ACHN (cell line): ENCODE measurements at regions not wholly inside any gene's neighbourhood (a gene's known extent, or its start where the extent isn't known, plus 50 kb on each side); places are given as distances from the start of the nearest gene placed in this dataset.
"Not testable (repeated sequence)": the region's sequence is repeated elsewhere in the genome, so short reads cannot be mapped to it uniquely, and the experiment has no call there.

ENCODE experiments used
- DNase-seq: peaks from one replicate; pipeline ENCODE4 v3.0.0-alpha.2; 2015
- in situ Hi-C: cut with HindIII; loops from 2 replicates; pipeline ENCODE4 v1.10.0; 2017; ENCODE audit warnings: low sequenced_read_pairs, low pct_ligation_motif_present, low pct_unique_long_range_greater_than_20kb

DNA sequence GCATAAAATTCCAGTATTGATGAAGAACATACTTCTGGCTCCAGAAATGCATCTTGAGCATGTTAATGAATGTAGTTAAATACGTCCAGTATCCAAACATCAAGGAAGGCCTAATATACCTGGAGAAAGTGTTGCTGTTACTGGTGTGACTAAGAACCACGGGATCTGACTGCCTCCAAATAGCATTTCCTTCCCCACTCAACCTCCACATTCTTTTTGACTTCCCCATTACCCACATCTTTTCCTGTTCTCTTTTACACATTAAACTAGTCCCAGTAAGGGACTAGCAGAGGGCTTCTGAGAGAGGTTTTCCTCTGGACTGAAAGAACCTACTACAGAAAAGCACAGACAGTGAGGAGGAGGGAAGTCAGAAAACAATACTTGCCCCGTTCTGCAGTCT lies 482.8 kb upstream of the HTR2C start:
- in situ Hi-C loops = no loop called here

DNA sequence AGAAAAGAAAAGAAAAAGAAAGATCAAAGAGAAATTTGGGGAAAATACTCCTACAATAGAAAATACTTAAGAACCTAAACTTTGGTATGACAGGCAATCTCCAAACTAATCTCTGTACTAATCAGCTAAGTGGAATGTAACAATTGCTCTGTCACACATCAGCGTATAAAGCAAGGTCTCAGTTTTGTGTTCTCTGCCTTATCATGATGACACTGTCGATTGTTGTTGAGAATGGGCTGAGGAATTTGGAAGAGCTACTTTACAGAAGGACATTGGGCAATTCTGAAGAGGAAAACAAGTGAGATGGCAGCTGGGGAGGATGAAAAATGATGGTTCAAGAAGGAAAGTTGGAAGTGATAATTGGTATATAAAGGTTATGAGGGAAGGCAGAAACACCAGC lies 486.0 kb upstream of the HTR2C start:
- in situ Hi-C loops = no loop called here
- DNase-seq = no peak

More for the DNA sequence above, 482.8 kb upstream of the HTR2C start:
- no peak for DNase-seq

DNA sequence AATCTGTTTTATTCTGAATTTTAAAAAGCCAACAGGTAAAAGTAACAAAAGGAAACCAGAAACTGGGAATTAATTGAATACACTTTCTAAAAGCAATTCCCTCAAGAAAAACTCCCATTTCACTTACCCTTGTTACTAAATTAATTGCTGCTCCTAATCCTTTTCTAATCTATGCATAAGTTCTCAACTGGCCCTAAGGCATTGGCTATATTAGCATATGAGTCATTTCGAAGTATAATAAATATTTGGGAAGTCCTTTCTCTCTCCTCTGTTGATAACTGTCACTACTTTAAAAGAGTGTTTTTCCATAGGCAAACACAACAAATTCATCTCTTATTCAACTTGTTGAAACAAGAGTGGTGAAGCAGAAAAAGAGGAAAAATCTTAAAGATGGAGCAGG lies 486.5 kb upstream of the HTR2C start:
- no peak for DNase-seq
- in situ Hi-C loops = no loop called here

DNA sequence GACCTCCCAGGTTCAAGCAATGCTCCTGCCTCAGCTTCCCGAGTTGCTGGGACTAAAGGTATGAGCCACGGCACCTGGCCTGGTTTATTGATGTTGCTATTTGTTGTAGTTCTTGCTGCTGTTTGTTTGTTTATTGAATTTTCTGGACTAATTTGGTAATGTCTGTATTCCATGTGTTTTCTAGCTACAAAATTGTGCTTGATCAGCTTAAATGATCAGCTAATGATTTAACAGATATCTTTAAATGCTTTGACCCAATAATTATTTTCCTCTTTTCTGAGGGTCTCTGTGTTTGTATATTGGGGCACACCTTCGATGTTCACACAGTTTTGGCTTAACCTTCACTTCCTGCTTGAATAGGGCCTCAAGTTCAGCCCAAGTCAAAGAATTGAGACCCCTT lies 488.1 kb upstream of the HTR2C start:
- no peak for DNase-seq
- in situ Hi-C loops = no loop called here

DNA sequence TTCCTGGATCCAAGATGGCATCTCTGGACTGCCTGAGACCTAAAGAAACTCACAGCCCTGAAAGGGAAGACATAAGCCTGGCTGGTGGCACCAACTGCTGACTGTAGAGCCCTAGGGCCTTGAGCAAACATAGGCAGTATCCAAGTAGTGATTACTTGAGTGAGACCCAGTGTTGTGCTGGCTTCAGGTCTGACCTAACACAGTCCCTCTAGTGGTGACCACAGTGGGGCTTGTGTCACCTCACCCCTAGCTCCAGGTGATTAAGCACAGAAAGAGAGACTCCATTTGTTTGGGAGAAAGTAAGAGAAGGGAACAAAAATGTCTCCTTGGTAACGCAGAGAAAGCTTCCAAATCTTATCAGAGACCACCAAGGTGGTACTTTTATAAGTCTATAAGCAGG lies 496.3 kb upstream of the HTR2C start:
- no peak for DNase-seq
- in situ Hi-C loops = no loop called here

DNA sequence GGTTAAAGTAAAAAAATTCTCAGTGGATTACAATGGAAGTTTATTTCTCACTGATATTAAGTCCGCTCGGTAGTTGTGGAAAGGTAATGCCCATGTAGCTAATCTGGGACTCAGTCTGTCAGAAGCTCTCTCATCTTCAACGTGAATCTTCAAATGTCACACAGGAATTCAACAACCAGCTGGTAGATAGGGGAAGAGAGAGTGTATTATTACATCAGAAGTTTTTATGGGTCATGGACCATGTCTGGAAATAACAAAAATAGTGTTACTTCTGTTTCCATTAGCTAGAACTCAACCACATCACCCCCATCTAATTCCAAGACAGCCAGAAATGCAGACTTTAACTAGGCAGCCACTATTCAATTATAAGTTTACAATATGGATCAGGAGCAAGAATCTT lies 506.1 kb upstream of the HTR2C start:
- DNase-seq = no peak
- in situ Hi-C loops = no loop called here

DNA sequence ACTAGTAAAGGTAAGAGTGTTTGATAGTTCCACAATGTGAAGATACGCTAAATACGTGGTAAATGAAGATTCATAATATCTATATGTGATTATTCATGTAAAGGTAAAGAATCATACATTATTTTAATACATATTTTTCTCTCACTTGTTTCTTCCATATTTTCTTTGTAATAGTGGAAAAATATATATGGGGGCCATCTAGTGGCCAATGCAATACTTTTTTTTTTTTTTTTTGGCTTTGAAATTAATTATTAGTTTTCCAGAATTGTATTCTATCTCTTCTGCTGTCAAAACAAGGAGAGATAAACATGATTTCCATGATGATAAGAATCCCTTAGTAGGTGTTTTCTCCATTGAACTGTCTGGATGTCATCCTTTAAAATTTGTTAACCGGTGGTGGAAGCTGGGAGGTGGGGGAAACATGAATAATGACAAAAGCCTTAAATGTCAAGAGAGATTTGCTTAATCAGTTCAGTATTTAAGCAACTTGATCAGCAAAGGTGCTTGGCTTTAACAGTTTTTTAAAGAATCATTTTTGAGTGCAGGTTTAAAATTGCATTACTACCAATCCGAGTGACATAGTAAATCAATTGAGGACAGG lies 508.7 kb upstream of the HTR2C start:
- in situ Hi-C loops = no loop called here
- DNase-seq = no peak

DNA sequence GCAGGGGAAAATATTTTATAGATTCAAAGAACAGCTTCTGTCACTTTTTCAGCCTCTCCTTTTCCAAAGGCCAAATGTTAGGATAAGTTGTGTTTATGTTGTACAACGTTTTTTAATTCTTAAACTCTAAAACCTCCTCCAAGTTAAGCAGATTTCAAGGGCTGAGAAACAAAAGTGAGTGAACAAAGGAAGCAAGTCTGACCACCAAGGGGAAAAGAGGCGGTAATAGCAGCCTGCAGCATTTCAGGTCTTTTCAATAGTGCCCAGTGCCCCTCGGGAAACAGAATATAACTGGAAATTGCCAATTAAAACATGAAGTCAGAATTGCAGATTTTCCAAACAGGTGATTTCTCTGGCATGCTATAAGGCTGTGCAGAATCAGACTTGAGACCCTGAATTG lies 510.0 kb upstream of the HTR2C start:
- no peak for DNase-seq
- in situ Hi-C loops = no loop called here

DNA sequence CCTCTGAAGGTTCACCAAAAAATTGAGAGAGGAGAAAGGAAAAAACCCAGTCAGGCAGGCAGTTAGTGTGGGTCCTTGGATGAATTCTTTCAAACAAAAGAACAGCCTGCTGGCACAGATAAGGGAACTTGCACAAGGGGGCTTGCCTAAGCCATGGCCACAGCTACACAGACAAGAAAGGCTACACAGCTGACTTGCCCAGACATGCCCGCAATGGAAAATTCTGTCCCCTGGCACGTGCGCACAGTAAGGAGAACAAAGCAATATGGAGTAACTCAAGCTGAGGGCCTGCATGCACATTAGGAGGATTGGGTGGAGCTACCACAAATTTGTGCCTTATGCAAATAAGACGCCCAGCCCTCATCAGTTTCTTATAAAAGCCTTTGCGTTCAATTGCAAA lies 512.5 kb upstream of the HTR2C start:
- DNase-seq = no peak
- in situ Hi-C loops = no loop called here

DNA sequence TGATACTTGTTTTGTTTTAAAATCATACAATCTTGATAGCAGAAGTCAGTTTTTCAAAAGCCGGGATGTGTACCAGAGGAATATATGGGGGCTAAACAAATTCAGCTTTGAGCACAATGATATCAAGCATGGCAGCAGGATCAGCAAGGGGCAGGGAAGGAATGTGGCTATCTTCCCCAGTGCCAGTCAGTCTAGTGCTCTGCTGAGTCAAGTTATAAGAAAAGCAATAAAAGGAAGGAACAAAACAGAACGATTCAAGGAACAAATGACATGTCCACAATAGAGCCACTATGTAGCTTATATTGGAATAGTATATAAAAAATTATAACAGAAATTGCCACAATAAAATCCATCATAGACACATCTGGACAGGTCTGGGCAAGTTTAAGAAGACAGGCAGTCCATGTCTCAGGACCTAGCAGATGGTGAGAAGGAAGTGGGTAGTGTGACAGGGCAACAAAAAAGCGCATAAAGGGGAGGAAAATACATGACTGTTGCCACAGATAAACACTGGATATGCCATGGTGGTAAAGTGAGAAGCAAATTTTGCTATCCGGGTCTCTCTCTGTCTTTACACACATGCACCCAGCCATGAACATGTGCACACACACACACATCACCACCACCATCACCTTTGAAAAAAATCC lies 518.2 kb upstream of the HTR2C start:
- in situ Hi-C loops = no loop called here
- DNase-seq = no peak

DNA sequence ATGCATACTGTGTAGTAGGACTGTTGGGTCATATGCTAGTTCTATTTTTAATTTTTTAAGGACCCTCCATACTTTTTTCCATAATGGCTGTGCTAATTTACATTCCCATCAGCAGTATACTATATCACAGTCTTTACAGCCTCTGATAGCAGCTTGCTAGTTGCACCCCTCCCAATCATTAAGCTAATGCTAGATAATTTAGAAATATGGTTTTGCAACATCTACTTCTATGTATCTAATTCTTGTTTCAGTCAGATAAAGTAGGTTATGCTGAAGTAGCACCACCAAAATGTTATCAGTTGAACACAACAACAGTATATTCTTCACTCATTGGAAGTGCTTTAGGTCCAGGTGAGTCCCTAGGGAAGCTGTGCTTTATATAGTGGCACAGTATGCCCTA lies 522.7 kb upstream of the HTR2C start:
- no peak for DNase-seq
- in situ Hi-C loops = no loop called here

DNA sequence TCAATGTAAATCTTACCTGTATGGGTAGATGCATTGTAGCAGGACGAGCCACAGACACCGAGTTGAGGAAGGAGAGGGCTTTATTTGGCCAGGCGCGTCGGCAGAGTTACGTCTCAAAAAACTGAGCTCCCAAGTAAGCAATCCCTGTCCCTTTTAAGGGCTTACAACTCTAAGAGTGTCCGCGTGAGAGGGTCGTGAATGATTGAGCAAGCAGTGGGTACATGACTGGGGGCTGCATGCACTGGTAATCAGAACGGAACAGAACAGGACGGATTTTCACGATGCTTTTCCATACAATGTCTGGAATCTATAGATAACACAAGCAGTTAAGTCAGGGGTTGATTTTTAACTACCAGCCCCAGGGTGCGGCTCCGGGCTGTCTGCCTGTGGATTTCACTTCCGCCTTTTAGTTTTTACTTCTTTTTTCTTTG lies 524.9 kb upstream of the HTR2C start:
- in situ Hi-C loops = no loop called here
- DNase-seq = no peak

DNA sequence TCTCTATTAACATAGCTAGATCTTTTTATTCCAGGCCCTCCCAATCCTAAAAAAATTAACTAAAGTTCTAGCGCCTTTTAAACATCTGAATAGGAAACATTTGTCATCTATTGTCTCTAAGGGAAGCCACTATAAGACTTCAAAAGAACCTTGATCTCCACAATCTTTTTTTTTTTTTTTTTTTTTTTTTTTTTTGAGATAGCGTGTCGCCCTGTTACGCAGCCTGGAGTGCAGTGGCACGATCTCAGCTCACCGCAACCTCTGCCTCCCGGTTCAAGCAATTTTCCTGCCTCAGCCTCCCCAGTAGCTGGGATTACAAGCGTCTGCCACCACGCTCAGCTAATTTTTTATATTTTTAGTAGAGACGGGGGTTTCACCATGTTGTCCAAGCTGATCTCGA lies 526.5 kb upstream of the HTR2C start:
- DNase-seq, in situ Hi-C loops: not testable (repeated sequence)

DNA sequence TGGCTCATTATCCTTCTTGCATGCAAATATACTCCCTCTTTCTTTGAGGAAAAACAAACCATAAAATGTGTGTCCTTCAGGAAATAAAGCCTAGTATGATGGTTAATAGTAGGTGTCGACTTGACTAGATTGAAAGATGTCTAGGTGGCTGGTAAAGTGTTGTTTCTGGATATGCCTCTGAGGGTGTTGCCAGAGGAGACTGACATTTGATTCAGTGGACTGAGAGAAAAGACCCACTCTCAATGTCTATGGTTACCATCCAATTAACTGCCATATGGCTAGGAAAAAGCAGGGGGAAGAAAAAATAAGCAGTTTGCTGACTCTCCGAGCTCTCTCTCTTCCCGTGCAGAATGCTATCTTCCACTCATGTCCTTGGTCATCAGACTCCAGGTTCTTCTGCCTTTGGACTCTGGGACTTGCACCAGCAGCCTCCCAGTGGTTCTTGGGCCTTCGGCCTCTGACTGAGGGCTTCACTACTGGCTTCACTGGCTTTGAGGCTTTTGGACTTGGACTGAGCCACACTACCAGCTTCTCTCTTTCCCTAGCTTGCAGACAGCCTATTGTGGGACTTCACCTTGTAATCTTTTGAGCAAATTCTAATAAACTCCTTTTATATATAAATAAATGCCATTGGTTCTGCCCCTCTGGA lies 532.1 kb upstream of the HTR2C start:
- no peak for DNase-seq
- in situ Hi-C loops = no loop called here

DNA sequence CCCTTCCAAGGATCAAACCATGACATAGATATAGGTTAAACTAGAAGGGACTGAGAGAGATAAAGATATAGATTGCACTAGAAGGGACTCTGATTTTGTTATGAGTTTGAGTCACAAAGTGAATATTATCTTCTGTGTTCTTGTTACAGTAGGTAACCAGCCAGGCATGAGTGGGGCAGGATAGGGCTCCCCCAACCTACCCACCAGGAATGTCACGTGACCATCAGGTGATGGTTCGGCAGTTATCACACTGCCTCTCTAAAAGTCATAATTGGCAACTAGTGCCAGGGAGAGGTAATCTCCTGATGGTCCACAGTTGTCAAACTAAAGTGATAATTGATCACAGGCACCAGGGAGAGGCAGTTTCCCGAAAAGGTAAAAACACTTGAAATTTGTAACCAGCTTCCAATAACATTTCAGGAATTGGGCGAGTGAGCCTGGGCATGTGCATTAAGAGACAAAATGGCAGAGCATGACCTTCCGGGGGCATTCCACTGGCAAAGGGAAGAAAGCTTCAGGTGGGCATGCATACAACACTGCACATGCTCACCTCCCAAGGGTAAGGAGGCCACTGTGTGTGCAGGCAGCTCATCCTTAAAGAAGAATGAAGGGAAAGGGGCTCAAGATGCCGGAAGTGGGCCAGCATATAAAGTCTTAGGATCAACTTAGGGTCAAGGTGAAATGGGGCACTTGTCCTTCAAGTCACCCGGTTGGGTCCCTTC lies 533.6 kb upstream of the HTR2C start:
- in situ Hi-C loops = no loop called here
- no peak for DNase-seq

DNA sequence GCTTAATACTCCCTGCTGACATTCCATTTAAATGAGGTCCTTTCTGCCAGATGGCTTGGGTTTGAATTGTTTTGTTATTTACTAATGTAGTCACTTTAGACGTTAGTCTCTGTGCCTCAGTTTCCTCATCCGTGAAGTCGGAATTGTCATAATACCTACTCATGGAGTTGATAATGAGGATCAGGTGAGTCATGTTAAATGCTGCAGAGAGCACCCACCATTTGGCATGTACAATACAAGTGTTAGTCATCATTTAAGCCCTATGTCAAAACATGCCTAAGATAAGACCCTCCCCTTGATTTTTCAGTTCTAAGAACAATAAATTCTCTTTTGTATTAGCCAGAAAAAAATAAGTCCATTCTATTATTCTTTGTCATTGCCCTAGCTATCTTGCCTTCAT lies 534.8 kb upstream of the HTR2C start:
- no peak for DNase-seq
- in situ Hi-C loops = no loop called here

DNA sequence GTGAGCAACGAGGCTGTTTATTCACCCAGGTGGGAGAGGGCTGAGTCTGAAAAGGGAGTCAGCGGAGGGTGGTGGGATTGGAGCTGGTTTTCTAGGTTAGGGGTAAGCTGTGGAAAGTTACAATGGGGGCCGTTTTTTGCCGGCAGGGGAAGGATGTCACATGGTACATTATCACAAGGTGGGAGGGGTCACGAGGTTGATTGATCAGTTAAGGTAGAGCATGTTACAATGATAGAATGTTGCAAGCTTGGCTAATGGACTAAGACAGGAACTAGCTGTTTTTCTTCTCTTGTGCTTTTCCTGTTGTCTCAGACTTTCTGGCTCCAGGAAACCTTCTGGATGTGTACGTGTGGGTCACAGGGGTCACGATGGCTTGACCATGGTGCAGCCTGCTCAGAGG lies 536.3 kb upstream of the HTR2C start:
- no peak for DNase-seq
- in situ Hi-C loops = no loop called here

DNA sequence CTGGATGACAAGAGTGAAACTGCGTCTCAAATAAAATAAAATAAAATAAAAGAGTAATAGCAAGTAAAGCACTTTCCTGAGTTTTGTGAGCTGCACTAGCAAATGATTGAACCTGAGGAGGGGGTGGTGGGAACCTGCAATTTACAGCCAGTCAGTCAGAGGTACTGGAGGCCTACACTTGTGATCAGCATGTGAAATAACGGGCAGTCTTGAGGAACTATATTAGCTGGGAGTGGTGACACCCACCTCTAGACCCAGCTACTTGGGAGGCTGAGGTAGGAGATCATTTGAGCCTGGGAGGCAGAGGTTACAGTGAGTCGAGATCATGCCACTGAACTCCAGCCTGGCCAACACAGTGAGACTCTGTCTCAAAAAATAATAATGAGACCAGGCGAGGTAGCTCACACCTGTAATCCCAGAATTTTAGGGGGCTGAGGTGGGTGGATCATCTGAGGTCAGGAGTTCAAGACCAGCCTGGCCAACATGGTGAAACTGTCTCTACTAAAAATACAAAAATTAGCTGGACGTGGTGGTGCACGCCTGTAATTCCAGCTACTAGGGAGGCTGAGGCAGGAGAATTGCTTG lies 537.1 kb upstream of the HTR2C start:
- in situ Hi-C loops = no loop called here
- DNase-seq = no peak

DNA sequence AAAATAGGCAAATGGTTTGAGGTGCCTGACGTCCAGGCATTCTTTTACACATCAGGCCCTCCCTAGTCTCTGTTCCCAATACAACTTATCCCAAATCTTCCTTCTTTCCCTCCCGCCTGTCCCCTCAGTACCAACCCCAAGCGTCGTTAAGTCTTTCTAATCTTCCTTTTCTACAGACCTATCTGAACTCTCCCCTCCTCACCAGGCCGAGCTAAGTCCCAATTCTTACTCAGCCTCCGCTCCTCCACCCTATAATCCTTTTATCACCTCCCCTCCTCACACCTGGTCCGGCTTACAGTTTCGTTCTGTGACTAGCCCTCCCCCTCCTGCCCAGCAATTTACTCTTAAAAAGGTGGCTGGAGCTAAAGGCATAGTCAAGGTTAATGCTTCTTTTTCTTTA lies 542.4 kb upstream of the HTR2C start:
- DNase-seq, in situ Hi-C loops: not testable (repeated sequence)
